ENCODE measurements at regions not wholly inside any gene's neighbourhood (a gene's known extent, or its start where the extent isn't known, plus 50 kb on each side); places are given as distances from the start of the nearest gene placed in this dataset.

GRCh38 chr4:166377578-166377977 is 504.5 kb downstream of the TLL1 start:
- no peak overlapping the region for H2AFZ ChIP-seq (ENCODE audit: low read length)
- no peak for TF ChIP-seq EP300 (IDR thresholded peaks at IDR 0.05; ENCODE audit: borderline replicate concordance in 1 of 2, low read depth in 2 of 2, low read length in 2 of 2)
- no peak for TF ChIP-seq BCL11A (IDR thresholded peaks at IDR 0.05; ENCODE audit: low read depth in 2 of 2, low read length in 2 of 2)
- no peak for TF ChIP-seq ATF3 (IDR thresholded peaks at IDR 0.05; ENCODE audit: insufficient read depth, low read depth, low read length)
- no peak for TF ChIP-seq SIX5 (IDR thresholded peaks at IDR 0.05; ENCODE audit: low read depth, low read length)

More at GRCh38 chr4:166377578-166377977, 504.5 kb downstream of the TLL1 start:
- Histone ChIP-seq H3K4ac (replicated peaks; ENCODE audit: insufficient read length, low read depth, low read length) (no peak overlapping the region), H2BK15ac (ENCODE audit: low read length) (no peak overlapping the region), H2BK120ac (replicated peaks; ENCODE audit: low read depth, low read length) (no peak overlapping the region), H3K4me3 (ENCODE audit: extremely low read depth in 1 of 4, insufficient read depth in 2 of 4, low read depth in 3 of 4, low read length in 4 of 4) (no peak overlapping the region), H3K23me2 (ENCODE audit: low read depth, low read length) (no peaks in the 10 kb centered on the region), H3K18ac (ENCODE audit: extremely low read depth, low read length) (no peak overlapping the region), H3K9ac (replicated peaks in 1 of 4; ENCODE audit: extremely low read depth in 1 of 4, low read depth in 3 of 4, low read length in 3 of 4) (no peak overlapping the region), H4K5ac (ENCODE audit: insufficient read length, low read depth, low read length) (no peak overlapping the region), H3K14ac (ENCODE audit: insufficient read length) (no peak overlapping the region), H3K79me2 (ENCODE audit: control insufficient read depth in 1 of 2, insufficient read depth in 2 of 2, low read length in 2 of 2) (no peaks in the 10 kb centered on the region), H3K4me2 (ENCODE audit: insufficient read depth in 1 of 2, low read depth in 2 of 2, low read length in 2 of 2) (no peak overlapping the region), H3K4me1 (replicated peaks in 1 of 4; ENCODE audit: control insufficient read depth in 3 of 4, insufficient read depth in 4 of 4, low read length in 3 of 4) (no peaks in the 10 kb centered on the region), H4K20me1 (replicated peaks in 1 of 2; ENCODE audit: control insufficient read depth in 1 of 2, insufficient read depth in 2 of 2, low read length in 2 of 2) (no peaks in the 10 kb centered on the region), H3K36me3 (ENCODE audit: control insufficient read depth in 2 of 4, insufficient read depth in 4 of 4, low read length in 3 of 4) (no peaks in the 10 kb centered on the region; a peak in 1 of 8 replicates), H2BK12ac (ENCODE audit: low read depth, low read length) (no peak overlapping the region), H3K56ac (replicated peaks; ENCODE audit: insufficient read length, low read depth, low read length) (no peak overlapping the region), H2AK5ac (ENCODE audit: low read depth, low read length) (no peak overlapping the region), H3K27me3 (replicated peaks in 1 of 4; ENCODE audit: control insufficient read depth in 3 of 4, extremely low read depth in 1 of 4, insufficient read depth in 3 of 4, low read length in 3 of 4) (no peaks in the 10 kb centered on the region), H2BK20ac (ENCODE audit: low read length) (no peak overlapping the region), H3K23ac (ENCODE audit: insufficient read length) (no peak overlapping the region), H3K27ac (ENCODE audit: low read depth, low read length) (no peak overlapping the region), H2BK5ac (ENCODE audit: low read depth, low read length) (no peak overlapping the region), H4K91ac (replicated peaks; ENCODE audit: insufficient read length, low read length) (no peak overlapping the region), H3K79me1 (ENCODE audit: low read depth, low read length) (no peaks in the 10 kb centered on the region), H4K8ac (ENCODE audit: extremely low read depth, insufficient read depth, low read length) (no peak overlapping the region), H3K9me3 (ENCODE audit: insufficient read depth in 2 of 2, low read depth in 1 of 2, low read length in 1 of 2) (peaks cover 11 to 20% of the 10 kb centered on the region in 2 experiments; a peak in 3 of 4 replicates)
- no peak for FAIRE-seq
- no peak for DNase-seq (ENCODE audit: low read depth in 1 of 2, low spot score in 2 of 2)
- WGBS, 2 experiments (ENCODE audit: extremely low coverage in 1 of 2, insufficient coverage in 1 of 2, insufficient read length in 1 of 2, insufficient replicate concordance in 2 of 2, low coverage in 1 of 2, low lambda C conversion rate in 2 of 2, missing lambda C conversion rate in 1 of 2): 86% methylated on average over 1 of the region's 1 CpG; no CpG with 5 or more reads in 1 of the 2 experiments
- POLR2A ChIA-PET (ENCODE audit: partially characterized antibody): no interaction called here
- CTCF ChIA-PET (ENCODE audit: partially characterized antibody): no interaction called here
